HepG2 (cell line): ENCODE measurements at regions not wholly inside any gene's neighbourhood (a gene's known extent, or its start where the extent isn't known, plus 50 kb on each side); places are given as distances from the start of the nearest gene placed in this dataset.

Experiments used
- ASH2L ChIP-seq: fragments of 300-600, 200-600 bp; sonication (generic); IDR thresholded peaks from 2 replicates; pipeline ENCODE4 v1.7.0; 2017; ENCODE audit warnings: low read depth, mild to moderate bottlenecking, moderate library complexity, mixed read lengths, low read length; ENCODE audit not compliant: insufficient read length
- ATF2 ChIP-seq: sonication (generic); formaldehyde crosslinking; IDR thresholded peaks from 2 replicates; pipeline ENCODE4 v1.4.0; 2020; ENCODE audit warnings: missing genetic modification reagents
- CTCF ChIP-seq: sonication (generic); formaldehyde crosslinking; IDR thresholded peaks from 2 replicates; pipeline ENCODE4 v1.5.0; 2020; ENCODE audit warnings: mild to moderate bottlenecking, missing genetic modification reagents, moderate library complexity
- EP300 ChIP-seq, 3 experiments: sonication (generic) in 1 of 3; formaldehyde crosslinking in 1 of 3; IDR thresholded peaks; 2 replicates each; pipeline versions ENCODE4 v1.5.1 to v1.6.1; 2011 to 2020; ENCODE audit warnings: low read depth in 2 of 3, low read length in 2 of 3, borderline replicate concordance in 1 of 3, improper control_type of control experiment in 1 of 3, mild to moderate bottlenecking in 1 of 3, missing genetic modification reagents in 1 of 3, moderate library complexity in 1 of 3
- KDM1A ChIP-seq: IDR thresholded peaks from 2 replicates; pipeline ENCODE4 v1.6.1; 2016; ENCODE audit warnings: missing compliant biosample characterization
- KMT2B ChIP-seq: IDR thresholded peaks from 2 replicates; pipeline ENCODE4 v1.6.1; 2016; ENCODE audit warnings: missing genetic modification reagents, missing compliant biosample characterization
- PITX1 ChIP-seq: sonication (generic); formaldehyde crosslinking; IDR thresholded peaks from 2 replicates; pipeline ENCODE4 v1.5.1; 2020; ENCODE audit warnings: mild to moderate bottlenecking, missing genetic modification reagents
- RAD21 ChIP-seq: fragments of 450-650 bp; formaldehyde crosslinking; IDR thresholded peaks from 2 replicates; pipeline ENCODE4 v1.5.0; 2020; ENCODE audit warnings: mild to moderate bottlenecking
- REPIN1 ChIP-seq: sonication (generic); formaldehyde crosslinking; IDR thresholded peaks from 2 replicates; pipeline ENCODE4 v1.8.0; 2022; ENCODE audit warnings: missing genetic modification reagents, low read depth, mild to moderate bottlenecking, borderline replicate concordance
- ZBED4 ChIP-seq: sonication (generic); formaldehyde crosslinking; IDR thresholded peaks from 2 replicates; pipeline ENCODE4 v1.4.0; 2020; ENCODE audit warnings: missing genetic modification reagents, borderline replicate concordance
- ZMYM4 ChIP-seq: sonication (generic); formaldehyde crosslinking; IDR thresholded peaks from 2 replicates; pipeline ENCODE4 v1.8.1; 2023; ENCODE audit warnings: mild to moderate bottlenecking, missing genetic modification reagents

GRCh38 chr20:12394786-12395185 is 477.1 kb downstream of the BTBD3 start:
- TF ChIP-seq PITX1 (CRISPR knock-in tag), result no peak
- no peak for TF ChIP-seq ATF2
- TF ChIP-seq ASH2L, result no peak
- no peak for TF ChIP-seq EP300 (IDR thresholded peaks at IDR 0.05; ENCODE audit: low read depth in 2 of 2, low read length in 2 of 2)
- no peak for TF ChIP-seq EP300 (CRISPR knock-in tag; IDR thresholded peaks at IDR 0.05; ENCODE audit: borderline replicate concordance)
- TF ChIP-seq REPIN1, result no peak
- no peak for TF ChIP-seq RAD21 (CRISPR knock-in tag)
- TF ChIP-seq ZMYM4 (CRISPR knock-in tag), result no peak
- TF ChIP-seq KMT2B (CRISPR knock-in tag), result no peak
- TF ChIP-seq ZBED4 (CRISPR knock-in tag), result no peak
- TF ChIP-seq CTCF (CRISPR knock-in tag), result peak; percentile 35
- TF ChIP-seq KDM1A, result no peak
